SK-N-SH (cell line): ENCODE measurements at regions not wholly inside any gene's neighbourhood (a gene's known extent, or its start where the extent isn't known, plus 50 kb on each side); places are given as distances from the start of the nearest gene placed in this dataset.

ENCODE experiments used
- CTCF ChIP-seq: fragments of 200-600 bp; sonication (generic); IDR thresholded peaks from 2 replicates; pipeline ENCODE4 v1.6.1; 2017; ENCODE audit warnings: antibody characterized with exemption, mild to moderate bottlenecking, moderate library complexity
- JUND ChIP-seq: IDR thresholded peaks from 2 replicates; pipeline ENCODE4 v1.4.0; 2012
- RAD21 ChIP-seq: IDR thresholded peaks from 2 replicates; pipeline ENCODE4 v1.6.1; 2012; ENCODE audit warnings: mild to moderate bottlenecking, low read length
- TCF12 ChIP-seq: IDR thresholded peaks from 2 replicates; pipeline ENCODE4 v1.4.0; 2012
- USF2 ChIP-seq: fragments of 150-350 bp; IDR thresholded peaks from 2 replicates; pipeline ENCODE4 v1.6.1; 2017; ENCODE audit warnings: antibody characterized with exemption, low read length, low read depth, borderline replicate concordance

- TF ChIP-seq CTCF = no peak
- TF ChIP-seq TCF12 = no peak
- TF ChIP-seq USF2 = no peak
- TF ChIP-seq RAD21 = no peak
- no peak for TF ChIP-seq JUND
These were observed 70.0 kb upstream of the SHISA3 start for GRCh38 chr4:42327323-42327722.
